Effector CD4-positive, alpha-beta T cell (primary cell): ENCODE measurements at regions not wholly inside any gene's neighbourhood (a gene's known extent, or its start where the extent isn't known, plus 50 kb on each side); places are given as distances from the start of the nearest gene placed in this dataset.
A peak's percentile ranks its signal among the peaks of the same experiment; 100 is the strongest.

Experiments
- DNase-seq: peaks from one replicate; pipeline ENCODE4 v3.0.0-alpha.2; 2020

GRCh38 chr15:81507831-81508230 is 133.8 kb upstream of the TMC3 start:
- no peak for DNase-seq

GRCh38 chr15:81506936-81507335 is 132.9 kb upstream of the TMC3 start:
- no peak for DNase-seq

GRCh38 chr15:81506071-81506470 is 132.1 kb upstream of the TMC3 start:
- no peak for DNase-seq

GRCh38 chr15:81504170-81504905 is 130.3 kb upstream of the TMC3 start:
- no peak for DNase-seq

- DNase-seq = no peak
Measured at GRCh38 chr15:81502439-81502838, 128.4 kb upstream of the TMC3 start.

- no peak for DNase-seq
Measured at GRCh38 chr15:81500081-81500480, 126.1 kb upstream of the TMC3 start.

- no peak for DNase-seq
Measured at GRCh38 chr15:81498294-81498693, 124.3 kb upstream of the TMC3 start.

GRCh38 chr15:81497238-81497637 is 123.2 kb upstream of the TMC3 start:
- DNase-seq = no peak

GRCh38 chr15:81495780-81496467 is 121.9 kb upstream of the TMC3 start:
- no peak for DNase-seq

- no peak for DNase-seq
Measured at GRCh38 chr15:81492969-81493645, 119.1 kb upstream of the TMC3 start.

GRCh38 chr15:81492331-81492968 is 118.4 kb upstream of the TMC3 start:
- DNase-seq = no peak

GRCh38 chr15:81491414-81492096 is 117.5 kb upstream of the TMC3 start:
- DNase-seq = no peak

GRCh38 chr15:81485806-81486205 is 111.8 kb upstream of the TMC3 start:
- no peak for DNase-seq

GRCh38 chr15:81484086-81484955 is 110.3 kb upstream of the TMC3 start:
- DNase-seq = no peak

GRCh38 chr15:81483496-81483895 is 109.5 kb upstream of the TMC3 start:
- DNase-seq = no peak

- no peak for DNase-seq
Measured at GRCh38 chr15:81481346-81481745, 107.3 kb upstream of the TMC3 start.

GRCh38 chr15:81480645-81481053 is 106.6 kb upstream of the TMC3 start:
- DNase-seq = peak; percentile 20

GRCh38 chr15:81478354-81478753 is 104.3 kb upstream of the TMC3 start:
- DNase-seq = no peak

- DNase-seq = no peak
Measured at GRCh38 chr15:81475926-81476325, 101.9 kb upstream of the TMC3 start.

- no peak for DNase-seq
Measured at GRCh38 chr15:81475471-81475870, 101.5 kb upstream of the TMC3 start.

GRCh38 chr15:81473946-81474345 is 99.9 kb upstream of the TMC3 start:
- DNase-seq = no peak

GRCh38 chr15:81473177-81473576 is 99.2 kb upstream of the TMC3 start:
- DNase-seq = no peak
